ENCODE measurements at regions not wholly inside any gene's neighbourhood (a gene's known extent, or its start where the extent isn't known, plus 50 kb on each side); places are given as distances from the start of the nearest gene placed in this dataset.

DNA sequence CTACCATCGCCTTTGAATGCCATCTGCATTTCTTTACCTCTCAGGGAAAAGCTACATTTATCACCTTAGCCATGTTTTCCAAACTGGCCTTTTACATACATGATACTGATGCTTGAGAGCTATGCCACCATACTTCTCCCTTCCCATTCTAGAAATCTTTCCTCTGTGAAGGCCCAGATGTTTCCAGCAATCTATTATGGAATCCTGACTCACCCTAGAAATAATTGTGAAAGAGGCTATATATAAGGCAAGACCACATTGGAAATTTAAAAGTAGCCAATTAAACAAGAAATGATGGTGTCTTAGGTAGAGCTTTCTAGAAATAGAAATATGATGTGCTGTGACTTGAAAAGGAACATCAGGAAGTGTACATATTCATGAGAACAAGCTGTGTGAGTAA, 389.7 kb downstream of the INHBA start:
- TF ChIP-seq, protein P1, sequence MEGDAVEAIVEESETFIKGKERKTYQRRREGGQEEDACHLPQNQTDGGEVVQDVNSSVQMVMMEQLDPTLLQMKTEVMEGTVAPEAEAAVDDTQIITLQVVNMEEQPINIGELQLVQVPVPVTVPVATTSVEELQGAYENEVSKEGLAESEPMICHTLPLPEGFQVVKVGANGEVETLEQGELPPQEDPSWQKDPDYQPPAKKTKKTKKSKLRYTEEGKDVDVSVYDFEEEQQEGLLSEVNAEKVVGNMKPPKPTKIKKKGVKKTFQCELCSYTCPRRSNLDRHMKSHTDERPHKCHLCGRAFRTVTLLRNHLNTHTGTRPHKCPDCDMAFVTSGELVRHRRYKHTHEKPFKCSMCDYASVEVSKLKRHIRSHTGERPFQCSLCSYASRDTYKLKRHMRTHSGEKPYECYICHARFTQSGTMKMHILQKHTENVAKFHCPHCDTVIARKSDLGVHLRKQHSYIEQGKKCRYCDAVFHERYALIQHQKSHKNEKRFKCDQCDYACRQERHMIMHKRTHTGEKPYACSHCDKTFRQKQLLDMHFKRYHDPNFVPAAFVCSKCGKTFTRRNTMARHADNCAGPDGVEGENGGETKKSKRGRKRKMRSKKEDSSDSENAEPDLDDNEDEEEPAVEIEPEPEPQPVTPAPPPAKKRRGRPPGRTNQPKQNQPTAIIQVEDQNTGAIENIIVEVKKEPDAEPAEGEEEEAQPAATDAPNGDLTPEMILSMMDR (conservative IDR thresholded peaks at IDR 0.05): no peak
- H3K27ac ChIP-seq: no peak overlapping the region

DNA sequence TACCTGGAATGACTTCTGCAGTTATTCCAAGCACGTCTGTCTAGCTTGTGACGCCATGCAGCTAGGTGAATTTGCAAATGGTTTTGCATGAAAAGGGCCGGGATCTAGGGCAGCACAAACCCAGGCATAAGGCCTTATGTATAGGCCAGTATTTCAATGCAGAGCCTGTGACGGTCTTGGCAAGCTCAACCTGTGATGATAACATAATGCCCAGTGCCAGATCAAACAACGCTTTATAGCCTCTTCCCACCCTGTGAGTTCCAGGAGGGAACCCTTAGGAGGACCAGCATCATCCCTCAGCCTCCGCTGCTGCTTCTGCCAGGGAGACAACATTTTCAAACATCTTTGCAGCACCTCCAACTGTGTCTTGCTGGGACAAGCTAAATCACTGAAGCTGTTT, 390.7 kb downstream of the INHBA start:
- peak overlapping the region; percentile 77 for H3K27ac ChIP-seq
- TF ChIP-seq, protein P1 (conservative IDR thresholded peaks at IDR 0.05): no peak

DNA sequence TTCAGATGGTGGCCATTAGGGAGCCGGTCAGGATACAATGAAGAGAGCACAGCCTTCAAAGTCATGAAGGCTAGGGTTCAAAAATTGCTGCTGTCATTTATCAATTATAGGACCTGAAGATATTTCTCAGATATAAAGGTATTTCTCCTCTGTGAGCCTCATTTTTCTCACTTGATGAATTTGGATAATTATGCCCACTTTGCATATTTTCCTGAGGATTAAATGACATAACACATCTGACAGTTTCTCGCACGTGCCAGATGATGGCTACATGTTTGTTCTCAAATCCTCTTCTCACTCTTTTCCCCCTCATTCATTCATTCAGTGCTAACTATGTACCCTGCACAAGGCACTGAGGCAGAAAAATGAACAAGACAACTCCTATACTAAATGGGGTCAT, 391.6 kb downstream of the INHBA start:
- TF ChIP-seq, protein P1 (conservative IDR thresholded peaks at IDR 0.05): no peak
- H3K27ac ChIP-seq: peak overlapping the region; percentile 77; the same call in 1 of the 2 replicates

DNA sequence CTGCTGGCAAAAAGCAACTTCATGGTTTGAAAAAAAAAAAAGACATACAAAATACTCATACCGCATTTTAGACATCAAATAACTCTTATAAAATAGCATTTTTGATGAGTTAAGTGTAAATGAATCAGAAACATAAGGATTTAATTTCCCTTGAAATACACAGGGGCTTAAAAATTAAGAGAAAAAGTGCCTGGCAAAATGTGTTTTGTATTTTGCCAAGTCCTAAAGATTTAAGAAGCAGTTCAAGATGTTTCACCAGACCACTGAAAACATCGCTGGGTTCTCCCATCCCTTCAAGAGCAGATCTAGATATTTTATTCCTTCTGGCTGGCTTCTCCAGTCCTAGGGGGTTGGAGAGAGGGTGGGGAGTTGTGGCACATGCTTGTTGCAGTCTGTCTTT, 396.4 kb downstream of the INHBA start:
- no peak overlapping the region for H3K27ac ChIP-seq
- TF ChIP-seq, protein P1 (conservative IDR thresholded peaks at IDR 0.05): no peak

DNA sequence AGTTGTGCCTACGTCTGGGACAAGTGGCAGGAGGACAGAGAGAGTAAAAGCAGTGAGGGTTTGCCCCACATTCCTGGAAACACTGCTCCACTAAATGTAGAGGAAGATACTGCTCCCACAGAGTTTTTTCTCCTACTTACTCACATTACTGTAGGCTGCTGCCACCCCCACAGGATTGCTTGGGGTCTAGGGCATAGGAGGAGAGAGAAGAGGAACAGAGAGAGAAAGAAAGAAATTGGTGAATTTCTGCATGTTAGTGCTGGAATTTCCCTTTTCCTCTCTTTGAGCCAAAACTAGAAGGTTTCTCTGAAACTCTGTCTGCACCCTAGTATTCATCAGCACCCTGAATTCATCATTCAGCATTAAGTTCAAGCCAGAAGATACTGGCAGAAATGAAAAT, 397.9 kb downstream of the INHBA start:
- TF ChIP-seq, protein P1 (conservative IDR thresholded peaks at IDR 0.05): no peak
- no peak overlapping the region for H3K27ac ChIP-seq

DNA sequence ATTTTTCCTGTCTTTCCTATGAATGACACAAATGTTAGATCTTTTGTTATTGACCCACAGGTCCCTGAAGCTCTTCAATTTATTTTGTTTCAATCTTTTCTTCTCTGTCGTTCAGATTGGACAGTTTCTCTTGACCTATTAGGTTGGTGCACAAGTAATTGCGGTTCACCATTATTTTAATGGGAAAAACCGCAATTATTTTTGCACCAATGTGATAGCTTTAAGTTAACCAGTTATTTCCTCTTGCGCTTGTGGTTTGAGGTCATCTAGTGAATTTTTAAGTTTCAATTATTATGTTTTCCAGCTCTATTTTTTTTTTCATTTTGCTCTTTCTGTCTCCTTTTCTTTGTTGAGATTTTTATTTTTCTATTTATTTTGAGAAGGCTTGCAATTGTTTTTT, 399.2 kb downstream of the INHBA start:
- TF ChIP-seq, protein P1 (conservative IDR thresholded peaks at IDR 0.05): no peak
- no peak overlapping the region for H3K27ac ChIP-seq

DNA sequence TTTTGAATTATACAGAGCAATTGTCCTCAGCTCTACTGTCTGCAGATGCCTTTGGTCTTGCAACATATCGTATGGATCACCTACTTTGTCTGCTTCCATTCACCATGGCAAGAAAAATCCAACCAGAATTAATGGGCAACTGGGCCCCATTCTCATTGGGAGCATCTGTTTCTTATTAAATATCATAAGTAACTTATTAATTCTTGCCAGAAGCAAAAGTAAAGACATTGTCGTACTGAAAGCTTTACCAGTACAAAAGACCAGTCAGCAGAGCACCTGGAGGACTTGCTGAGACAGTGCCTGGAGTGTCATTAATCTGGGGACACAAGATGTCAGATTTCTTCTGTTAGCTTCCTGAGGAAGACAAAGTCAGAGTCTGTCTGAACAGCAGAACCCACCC, 404.5 kb downstream of the INHBA start:
- TF ChIP-seq, protein P1 (conservative IDR thresholded peaks at IDR 0.05): no peak
- no peak overlapping the region for H3K27ac ChIP-seq

DNA sequence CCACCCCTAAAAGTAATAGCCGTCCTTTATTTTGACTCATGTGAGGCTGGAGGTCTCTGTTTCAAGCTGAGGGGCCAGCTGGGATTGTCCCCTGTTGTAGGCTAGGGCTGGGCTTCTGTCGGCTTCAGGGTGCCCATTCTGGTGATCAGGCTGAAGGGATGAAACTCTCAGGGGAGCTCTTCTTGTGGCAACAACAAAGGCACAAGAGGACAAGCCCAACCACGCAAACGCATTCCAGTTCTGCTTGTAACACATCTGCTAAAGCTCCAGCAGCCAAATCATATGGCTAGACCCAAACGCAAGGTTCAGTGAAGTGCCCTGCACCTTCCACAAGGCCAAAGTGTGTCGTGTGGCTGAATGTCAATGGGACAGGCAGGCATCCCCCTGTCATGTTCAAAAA, 405.7 kb downstream of the INHBA start:
- TF ChIP-seq, protein P1 (conservative IDR thresholded peaks at IDR 0.05): no peak
- H3K27ac ChIP-seq: no peak overlapping the region
